ENCODE measurements at regions not wholly inside any gene's neighbourhood (a gene's known extent, or its start where the extent isn't known, plus 50 kb on each side); places are given as distances from the start of the nearest gene placed in this dataset.

DNA sequence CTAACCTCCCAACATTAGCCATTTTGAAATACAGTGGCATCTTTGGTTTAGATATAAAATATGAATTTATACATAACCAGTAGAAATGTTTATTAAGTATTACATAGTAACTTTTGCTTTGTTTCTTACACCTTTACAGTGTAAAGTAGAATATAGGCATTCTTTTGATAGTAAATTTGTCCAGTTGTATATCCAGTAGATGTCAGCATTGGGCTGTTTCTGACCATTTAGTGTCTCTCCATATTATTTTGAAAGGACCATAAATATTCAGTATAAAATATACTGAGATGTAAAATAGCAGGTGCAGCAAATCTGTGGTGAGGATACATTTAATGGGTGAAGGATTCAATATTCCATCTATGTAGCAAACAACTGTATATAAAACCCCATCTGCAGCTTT, 115.8 kb upstream of the ZRANB2 start:
- Histone ChIP-seq H3K27ac (ENCODE audit: low read length) (no peak overlapping the region), H3K4me3 (ENCODE audit: low read length) (no peak overlapping the region), H3K36me3 (ENCODE audit: low read depth, low read length) (no peaks in the 10 kb centered on the region), H3K27me3 (ENCODE audit: low read length) (0 out of 2 replicates have a peak, but pooled peaks cover 8% of the 10 kb centered on the region), H3K9me2 (replicated peaks; ENCODE audit: low read length) (no peaks in the 10 kb centered on the region), H2AFZ (ENCODE audit: low read length) (no peak overlapping the region), H3K9ac (ENCODE audit: low read length) (no peak overlapping the region), H3F3A (ENCODE audit: low read length, unreplicated experiment) (no peaks in the 10 kb centered on the region), H4K20me1 (ENCODE audit: low read length) (no peaks in the 10 kb centered on the region), H3K4me1 (ENCODE audit: insufficient read depth, low read length) (no peaks in the 10 kb centered on the region), H3K79me2 (ENCODE audit: low read length) (no peaks in the 10 kb centered on the region), H3K9me3 (ENCODE audit: low read length) (no peaks in the 10 kb centered on the region), H3K4me2 (ENCODE audit: low read length) (no peak overlapping the region)
- TF ChIP-seq EZH2phosphoT487 (IDR thresholded peaks at IDR 0.05; ENCODE audit: borderline replicate concordance, low read length), result no peak
- TF ChIP-seq EZH2 (IDR thresholded peaks at IDR 0.05; ENCODE audit: low read length, unreplicated experiment), result no peak
- TF ChIP-seq CTCF (conservative IDR thresholded peaks at IDR 0.05; ENCODE audit: low read depth, low read length), result peak; percentile 70
- no TSS peak for BruUV-seq (replicated peaks)
- ATAC-seq (peak; percentile 46), DNase-seq (peak; percentile 55)
- intact Hi-C loops (cut with micrococcal nuclease), result loop anchor here (1.0 to 10.0 kb wide), 7 partner anchors 102 to 1088 kb away; partner anchors contain the start of gene NEGR1
- CTCF ChIA-PET, result interaction anchor here (0.5 to 1.6 kb wide), 4 partner anchors 241 to 1085 kb away, joined by 3 to 7 read pairs (median 6); partner anchors contain the start of gene NEGR1
- POLR2A ChIA-PET (ENCODE audit: unreplicated experiment), result no interaction called here

DNA sequence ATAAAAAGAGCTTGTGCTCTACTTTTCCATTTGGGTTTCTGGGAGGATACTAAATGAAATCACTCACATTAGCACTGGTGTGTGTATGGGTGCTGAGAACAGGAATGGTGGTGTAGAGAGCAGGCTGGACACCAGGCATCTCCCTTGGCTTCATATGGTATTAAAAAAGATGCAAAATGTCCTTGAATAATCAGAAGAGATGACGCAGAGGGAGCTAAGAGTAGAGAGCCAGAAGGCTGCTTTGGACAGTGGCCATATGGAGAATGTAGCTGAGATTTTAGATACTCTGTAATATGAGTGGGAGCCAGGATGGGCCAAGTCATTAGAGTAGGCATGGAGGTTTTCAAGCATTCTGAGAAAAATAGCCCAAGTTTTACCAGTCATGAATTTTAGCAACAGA, 112.3 kb upstream of the ZRANB2 start:
- no peaks in the 10 kb centered on the region for H3K9me2 ChIP-seq (replicated peaks; ENCODE audit: low read length)
- H3K9me3 ChIP-seq (ENCODE audit: low read length), result no peaks in the 10 kb centered on the region
- ChIA-PET CTCF (no interaction called here), POLR2A (ENCODE audit: unreplicated experiment) (no interaction called here)
- no peak overlapping the region for H3K4me3 ChIP-seq (ENCODE audit: low read length)
- no peak overlapping the region for H3K4me2 ChIP-seq (ENCODE audit: low read length)
- no peak for TF ChIP-seq CTCF (conservative IDR thresholded peaks at IDR 0.05; ENCODE audit: low read depth, low read length)
- TF ChIP-seq EZH2 (IDR thresholded peaks at IDR 0.05; ENCODE audit: low read length, unreplicated experiment), result no peak
- TF ChIP-seq EZH2phosphoT487 (IDR thresholded peaks at IDR 0.05; ENCODE audit: borderline replicate concordance, low read length), result no peak
- H3K27ac ChIP-seq (ENCODE audit: low read length), result no peak overlapping the region
- intact Hi-C loops (cut with micrococcal nuclease), result loop anchor here (10.0 kb wide), 1 partner anchor 1092 kb away; the partner anchor contains the start of gene NEGR1
- peaks cover 4% of the 10 kb centered on the region; the same call in 1 of the 2 replicates for H3K27me3 ChIP-seq (ENCODE audit: low read length)
- no peaks in the 10 kb centered on the region for H3F3A ChIP-seq (ENCODE audit: low read length, unreplicated experiment)
- no TSS peak for BruUV-seq (replicated peaks)
- no peaks in the 10 kb centered on the region for H3K4me1 ChIP-seq (ENCODE audit: insufficient read depth, low read length)
- H2AFZ ChIP-seq (ENCODE audit: low read length), result no peak overlapping the region
- H3K9ac ChIP-seq (ENCODE audit: low read length), result no peak overlapping the region
- no peak for DNase-seq
- no peaks in the 10 kb centered on the region for H4K20me1 ChIP-seq (ENCODE audit: low read length)
- H3K36me3 ChIP-seq (ENCODE audit: low read depth, low read length), result no peaks in the 10 kb centered on the region
- H3K79me2 ChIP-seq (ENCODE audit: low read length), result no peaks in the 10 kb centered on the region
- no peak for ATAC-seq

DNA sequence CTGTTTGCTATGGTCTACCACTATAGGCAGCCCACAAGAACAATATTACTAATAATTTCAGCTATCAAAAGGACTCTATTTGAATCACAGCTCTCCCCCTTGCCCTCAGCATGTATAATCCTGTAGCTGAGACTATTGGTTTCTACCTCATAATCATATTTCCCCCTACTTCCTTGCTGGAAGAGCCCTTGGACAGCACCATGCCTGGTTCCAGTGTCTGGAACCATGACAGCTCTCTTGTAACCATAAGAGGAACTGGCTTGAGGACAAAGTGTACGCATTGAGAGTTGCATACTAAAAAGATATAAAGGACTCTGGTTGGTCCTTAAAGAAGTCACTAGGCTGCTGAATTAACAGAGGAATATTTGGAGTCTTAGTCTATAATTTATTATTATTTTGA, 110.7 kb upstream of the ZRANB2 start:
- ATAC-seq, result no peak
- Histone ChIP-seq H3K4me2 (ENCODE audit: low read length) (no peak overlapping the region), H3K79me2 (ENCODE audit: low read length) (no peaks in the 10 kb centered on the region), H3K9me3 (ENCODE audit: low read length) (no peaks in the 10 kb centered on the region), H4K20me1 (ENCODE audit: low read length) (no peaks in the 10 kb centered on the region), H3K9ac (ENCODE audit: low read length) (no peak overlapping the region), H3K4me3 (ENCODE audit: low read length) (no peak overlapping the region), H3K9me2 (replicated peaks; ENCODE audit: low read length) (no peaks in the 10 kb centered on the region), H3K36me3 (ENCODE audit: low read depth, low read length) (no peaks in the 10 kb centered on the region), H3K27me3 (ENCODE audit: low read length) (peaks cover 4% of the 10 kb centered on the region; the same call in 1 of the 2 replicates), H3F3A (ENCODE audit: low read length, unreplicated experiment) (no peaks in the 10 kb centered on the region), H3K27ac (ENCODE audit: low read length) (no peak overlapping the region), H3K4me1 (ENCODE audit: insufficient read depth, low read length) (no peaks in the 10 kb centered on the region), H2AFZ (ENCODE audit: low read length) (no peak overlapping the region)
- no TSS peak for BruUV-seq (replicated peaks)
- ChIA-PET POLR2A (ENCODE audit: unreplicated experiment) (no interaction called here), CTCF (no interaction called here)
- DNase-seq, result no peak
- no peak for TF ChIP-seq EZH2phosphoT487 (IDR thresholded peaks at IDR 0.05; ENCODE audit: borderline replicate concordance, low read length)
- no peak for TF ChIP-seq CTCF (conservative IDR thresholded peaks at IDR 0.05; ENCODE audit: low read depth, low read length)
- no peak for TF ChIP-seq EZH2 (IDR thresholded peaks at IDR 0.05; ENCODE audit: low read length, unreplicated experiment)
- intact Hi-C loops (cut with micrococcal nuclease), result loop anchor here (10.0 kb wide), 1 partner anchor 1093 kb away; the partner anchor contains the start of gene NEGR1

Measured in PC-3 (cell line).